Activated CD4-positive, alpha-beta T cell treated with anti-CD3 and anti-CD28 coated beads, Interleukin-2, amount 50 U/mL, for 24 hours (primary cell): ENCODE measurements at regions not wholly inside any gene's neighbourhood (a gene's known extent, or its start where the extent isn't known, plus 50 kb on each side); places are given as distances from the start of the nearest gene placed in this dataset.
A peak's percentile ranks its signal among the peaks of the same experiment; 100 is the strongest.
"Not testable (repeated sequence)": the region's sequence is repeated elsewhere in the genome, so short reads cannot be mapped to it uniquely, and the experiment has no call there.

Experiments used
- DNase-seq, 2 donors: peaks; one replicate each; pipeline ENCODE4 v3.0.0-alpha.2; 2020; ENCODE audit warnings: low read depth in 1 of 2, low spot score in 1 of 2

GRCh38 chr6:144474290-144474689 lies 189.2 kb downstream of the UTRN start:
- DNase-seq = no peak

GRCh38 chr6:144474904-144475303 lies 189.8 kb downstream of the UTRN start:
- DNase-seq = no peak

GRCh38 chr6:144475411-144475810 lies 190.3 kb downstream of the UTRN start:
- no peak for DNase-seq

GRCh38 chr6:144476286-144476685 lies 191.2 kb downstream of the UTRN start:
- DNase-seq = no peak

DNA sequence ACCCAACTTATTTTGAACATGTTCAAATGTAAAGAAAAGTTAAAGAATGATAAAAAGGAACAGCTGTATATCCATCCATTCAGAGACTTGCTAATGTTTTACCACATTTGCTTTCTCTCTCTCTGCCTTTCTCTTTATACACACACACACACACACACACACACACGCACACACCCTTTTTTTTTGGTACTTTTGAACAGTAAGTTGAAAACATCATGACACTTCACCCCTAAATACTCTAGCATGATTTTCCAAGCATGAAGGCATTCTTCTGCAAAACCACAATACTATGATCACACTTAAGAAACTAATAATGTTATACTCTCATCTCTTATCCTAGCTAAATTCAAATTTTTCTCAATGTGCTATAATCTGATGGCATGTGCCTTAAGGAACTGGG lies 192.3 kb downstream of the UTRN start:
- no peak for DNase-seq

DNA sequence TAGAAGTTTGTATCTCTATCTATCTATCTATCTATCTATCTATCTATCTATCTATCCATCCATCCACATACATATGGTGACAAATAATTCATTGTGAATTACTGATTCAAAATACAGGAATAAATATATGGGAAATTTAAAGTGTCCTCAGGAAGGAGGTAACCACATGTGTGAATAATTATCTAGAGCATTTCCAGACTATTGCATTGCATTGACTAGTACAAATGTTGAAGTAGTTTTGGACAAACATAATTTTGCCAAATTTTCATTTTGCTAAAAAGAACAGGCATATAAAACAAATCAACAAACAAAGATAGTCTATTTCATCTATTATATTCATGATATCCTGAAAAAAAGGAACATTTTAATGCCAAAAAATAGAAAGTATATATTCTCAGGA lies 192.7 kb downstream of the UTRN start:
- no peak for DNase-seq

GRCh38 chr6:144478483-144478882 lies 193.3 kb downstream of the UTRN start:
- DNase-seq = no peak

DNA sequence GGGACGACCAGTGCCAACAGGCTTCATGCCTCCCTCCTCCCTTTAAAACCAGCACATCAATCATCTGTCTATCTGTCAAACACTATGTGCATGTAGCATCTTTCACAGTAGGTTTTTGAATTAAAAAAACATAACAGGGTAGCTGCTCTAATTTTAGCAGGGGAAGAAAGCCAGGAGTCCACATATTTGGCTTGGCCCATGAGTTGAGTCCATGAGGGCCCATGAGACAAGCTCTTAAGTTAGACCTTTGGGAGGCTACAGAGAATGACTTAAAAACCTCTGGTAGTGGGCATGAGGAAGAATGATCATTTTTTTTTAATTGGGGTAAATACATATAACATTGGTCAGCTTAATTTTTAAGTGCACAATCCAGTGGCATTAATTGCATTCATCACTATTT lies 194.9 kb downstream of the UTRN start:
- DNase-seq = no peak

DNA sequence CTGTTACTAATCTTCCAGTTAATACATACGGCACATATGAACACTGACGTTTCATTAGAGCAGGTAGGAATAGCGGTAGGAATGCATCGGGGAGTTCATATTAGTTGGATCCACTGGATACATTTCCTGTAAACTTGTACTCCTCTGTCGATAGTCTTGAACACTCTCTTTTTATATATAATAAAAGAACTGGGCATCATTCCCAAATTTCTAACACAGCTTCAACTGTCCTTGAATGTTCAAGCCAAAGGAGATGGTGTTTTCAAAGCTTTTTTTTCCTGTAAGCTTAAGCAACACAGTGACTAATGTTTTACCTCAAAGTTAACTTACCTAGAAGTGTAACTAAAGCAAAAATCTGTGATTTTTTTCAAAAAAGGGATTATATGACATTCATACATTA lies 195.3 kb downstream of the UTRN start:
- no peak for DNase-seq

DNA sequence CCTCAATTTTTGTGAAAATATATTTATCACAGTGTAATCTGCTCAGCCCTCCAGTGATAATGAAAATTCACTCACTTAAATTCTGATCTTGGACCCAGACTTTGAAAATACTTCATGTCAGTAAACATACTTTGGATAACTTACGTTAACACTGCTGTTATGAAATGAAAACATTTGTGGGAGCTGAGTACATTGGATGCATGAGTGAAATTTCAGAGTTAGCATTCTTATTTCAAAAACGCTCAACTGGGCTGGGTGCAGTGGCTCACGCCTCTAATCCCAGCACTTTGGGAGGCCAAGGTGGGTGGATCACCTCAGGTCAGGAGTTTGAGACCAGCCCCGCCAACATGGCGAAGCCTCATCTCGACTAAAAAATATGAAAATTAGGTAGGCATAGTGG lies 196.4 kb downstream of the UTRN start:
- DNase-seq = no peak

DNA sequence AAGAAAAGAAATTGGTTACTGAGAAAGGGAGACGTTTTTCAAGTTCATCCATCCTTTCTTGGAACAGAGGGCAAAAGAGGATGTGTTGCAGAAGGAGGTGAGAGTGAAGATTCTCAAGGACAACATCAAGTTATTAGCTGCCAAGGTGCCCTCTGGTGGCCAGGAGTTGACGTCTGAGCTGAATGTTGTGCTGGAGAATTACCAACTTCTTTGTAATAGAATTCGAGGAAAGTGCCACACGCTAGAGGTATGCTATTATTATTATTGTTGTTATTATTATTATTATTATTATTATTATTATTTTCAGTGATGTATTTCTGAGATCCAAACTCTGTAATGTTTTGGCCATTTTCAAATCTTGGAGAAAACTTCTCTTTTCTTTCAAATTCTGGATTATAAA lies 197.0 kb downstream of the UTRN start:
- peak; percentile 41 to 62 for DNase-seq

- no peak for DNase-seq
These were observed 200.4 kb downstream of the UTRN start for GRCh38 chr6:144485531-144485930.

DNA sequence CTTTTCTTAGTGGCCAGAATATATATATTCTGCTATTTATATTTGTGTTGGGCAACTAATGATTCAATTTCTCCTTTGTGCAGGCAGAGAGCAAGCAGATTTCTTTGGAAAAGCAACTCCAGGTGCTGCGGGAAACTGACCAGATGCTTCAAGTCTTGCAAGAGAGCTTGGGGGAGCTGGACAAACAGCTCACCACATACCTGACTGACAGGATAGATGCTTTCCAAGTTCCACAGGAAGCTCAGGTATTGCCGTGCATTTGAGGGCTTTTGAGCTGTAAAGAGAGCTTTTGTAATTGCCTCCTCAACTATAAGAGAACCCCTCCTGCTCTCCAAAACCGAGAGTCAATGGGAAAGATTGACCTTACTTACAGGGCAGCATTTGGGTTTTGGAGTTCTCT lies 203.5 kb downstream of the UTRN start:
- no peak for DNase-seq

GRCh38 chr6:144493035-144493910 lies 208.1 kb downstream of the UTRN start:
- no peak for DNase-seq

DNA sequence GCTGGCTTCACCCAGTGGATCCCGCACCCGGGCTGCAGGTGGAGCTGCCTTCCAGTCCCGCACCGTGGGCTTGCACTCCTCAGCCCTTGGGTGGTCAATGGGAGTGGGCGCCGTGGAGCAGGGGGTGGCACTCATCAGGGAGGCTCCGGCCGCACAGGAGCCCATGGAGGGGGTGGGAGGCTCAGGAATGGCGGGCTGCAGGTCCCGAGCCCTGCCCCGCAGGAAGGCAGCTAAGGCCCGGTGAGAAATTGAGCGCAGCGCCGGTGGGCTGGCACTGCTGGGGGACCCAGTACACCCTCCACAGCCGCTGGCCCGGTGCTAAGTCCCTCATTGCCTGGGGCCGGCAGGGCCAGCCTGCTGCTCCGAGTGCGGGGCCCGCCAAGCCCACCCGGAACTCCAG lies 209.9 kb downstream of the UTRN start:
- not testable (repeated sequence) for DNase-seq

DNA sequence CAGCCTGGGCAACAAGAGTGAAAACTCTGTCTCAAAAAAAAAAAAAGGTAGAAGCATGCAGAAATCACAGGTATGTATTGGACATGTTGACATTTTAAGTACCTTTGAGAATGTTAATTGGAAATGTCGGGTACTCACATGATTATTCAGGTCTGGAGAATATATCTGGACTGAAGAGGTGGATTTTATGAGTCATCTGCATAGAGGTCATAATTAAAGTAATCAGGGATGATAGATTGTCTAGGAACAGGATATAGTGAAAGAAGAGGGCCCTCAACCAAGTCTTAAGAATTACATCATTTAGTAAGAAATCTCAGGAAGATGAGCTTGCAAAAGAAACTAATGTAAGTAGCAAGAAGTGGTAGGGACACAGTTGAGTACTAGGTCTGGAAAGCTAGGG lies 212.5 kb downstream of the UTRN start:
- DNase-seq = no peak

DNA sequence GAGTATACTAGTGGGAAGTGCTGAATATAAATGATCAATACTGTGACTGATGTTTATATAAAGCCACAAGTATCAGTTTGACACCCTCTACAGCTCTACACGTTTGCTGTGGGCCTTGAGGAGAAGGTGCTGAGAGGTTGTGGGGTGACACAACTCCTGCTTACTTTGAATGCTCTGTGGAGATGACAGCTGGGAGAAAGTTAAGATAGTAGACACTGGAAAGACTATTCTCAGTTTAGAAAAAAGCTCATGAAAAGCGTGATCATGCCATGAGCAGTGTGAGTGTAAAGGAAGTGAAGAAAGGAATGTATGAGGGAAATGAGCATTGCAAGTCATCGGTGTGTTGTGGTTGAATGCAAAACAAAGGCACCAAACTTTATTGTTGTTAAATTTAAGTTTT lies 215.8 kb downstream of the UTRN start:
- DNase-seq = no peak

DNA sequence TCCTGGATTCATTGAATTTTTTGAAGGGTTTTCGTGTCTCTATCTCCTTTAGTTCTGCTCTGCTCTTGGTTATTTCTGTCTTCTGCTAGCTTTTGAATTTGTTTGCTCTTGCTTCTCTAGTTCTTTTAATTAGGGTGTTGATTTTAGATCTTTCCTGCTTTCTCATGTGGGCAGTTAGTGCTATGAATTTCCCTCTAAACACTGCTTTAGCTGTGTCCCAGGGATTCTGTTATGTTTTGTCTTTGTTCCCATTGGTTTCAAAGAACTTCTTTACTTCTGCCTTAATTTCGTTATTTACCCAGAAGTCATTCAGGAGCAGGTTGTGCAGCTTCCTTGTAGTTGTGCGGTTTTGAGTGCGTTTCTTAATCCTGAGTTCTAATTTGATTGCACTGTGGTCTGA lies 220.1 kb downstream of the UTRN start:
- not testable (repeated sequence) for DNase-seq

DNA sequence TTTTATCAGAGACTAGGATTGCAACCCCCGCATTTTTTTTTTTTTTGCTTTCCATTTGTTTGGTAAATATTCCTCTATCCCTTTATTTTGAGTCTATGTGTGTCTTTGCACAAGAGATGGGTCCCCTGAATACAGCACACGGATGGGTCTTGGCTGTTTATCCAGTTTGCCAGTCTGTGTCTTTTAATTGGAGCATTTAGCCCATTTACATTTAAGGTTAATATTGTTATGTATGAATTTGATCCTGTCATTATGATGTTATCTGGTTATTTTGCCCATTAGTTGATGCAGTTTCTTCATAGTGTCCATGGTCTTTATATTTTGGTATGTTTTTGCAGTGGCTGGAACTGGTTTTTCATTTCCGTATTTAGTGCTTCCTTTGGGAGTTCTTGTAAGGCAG lies 220.9 kb downstream of the UTRN start:
- not testable (repeated sequence) for DNase-seq

GRCh38 chr6:144507772-144508312 lies 222.7 kb downstream of the UTRN start:
- DNase-seq = not testable (repeated sequence)

DNA sequence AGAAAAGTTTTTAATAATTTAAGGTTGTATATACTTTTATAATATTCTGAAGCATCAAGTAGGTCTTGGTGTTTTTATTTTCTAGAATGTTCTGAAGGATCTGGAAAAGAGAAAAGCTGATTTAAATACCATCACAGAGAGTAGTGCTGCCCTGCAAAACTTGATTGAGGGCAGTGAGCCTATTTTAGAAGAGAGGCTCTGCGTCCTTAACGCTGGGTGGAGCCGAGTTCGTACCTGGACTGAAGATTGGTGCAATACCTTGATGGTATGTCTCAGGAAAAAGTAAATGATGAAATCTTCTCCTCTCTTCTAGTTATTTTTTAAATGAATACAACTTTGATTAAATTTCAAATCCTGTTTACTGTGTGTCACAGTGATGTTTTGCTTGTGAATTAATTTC lies 225.7 kb downstream of the UTRN start:
- no peak for DNase-seq

GRCh38 chr6:144515761-144516160 lies 230.6 kb downstream of the UTRN start:
- no peak for DNase-seq

DNA sequence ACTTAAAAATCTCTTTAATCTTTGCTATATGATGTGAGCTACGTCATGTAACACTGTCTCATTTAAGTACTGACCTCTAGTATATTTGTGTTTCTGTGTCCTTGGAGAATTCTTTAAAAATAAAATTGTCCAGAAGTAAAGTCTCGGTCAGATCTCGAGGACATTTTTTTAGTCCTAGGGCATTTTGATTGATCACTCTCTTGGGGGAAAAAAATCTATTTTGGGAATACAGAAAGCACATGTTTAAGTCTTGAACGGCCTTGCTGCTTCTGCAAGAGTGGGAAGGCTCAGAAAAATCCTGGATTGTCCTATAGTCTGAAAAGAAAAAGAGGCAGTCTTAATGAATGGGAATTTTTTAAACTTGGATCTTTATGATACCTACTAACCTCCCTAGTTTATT lies 234.3 kb downstream of the UTRN start:
- no peak for DNase-seq
